Heart right ventricle (tissue), 16 donors: ENCODE measurements at regions not wholly inside any gene's neighbourhood (a gene's known extent, or its start where the extent isn't known, plus 50 kb on each side); places are given as distances from the start of the nearest gene placed in this dataset.

Experiments used
- ATAC-seq, 8 donors: fragments of 200-7000 bp; cut with Tn5 transposase; one replicate each; pipeline ENCODE4 v1.9.1; 2020; ENCODE audit warnings: mild to moderate bottlenecking in 8 of 8, moderate library complexity in 8 of 8, moderate number of reproducible peaks in 1 of 8
- DNase-seq, 2 donors: peaks; one replicate each; pipeline ENCODE4 v3.0.0-alpha.2; 2020
- H3K27ac ChIP-seq, 10 donors: fragments of 200-600 bp; sonication (generic) in 2 of 10; one replicate each; pipeline versions ENCODE4 v1.5.0 to v1.8.0; 2020 to 2022; ENCODE audit warnings: mild to moderate bottlenecking in 3 of 10
- H3K27me3 ChIP-seq, 7 donors: fragments of 200-600 bp; one replicate each; pipeline ENCODE4 v1.8.0; 2021 to 2022; ENCODE audit warnings: mild to moderate bottlenecking in 2 of 7
- H3K36me3 ChIP-seq, 9 donors: fragments of 200-600 bp; sonication (generic) in 1 of 9; one replicate each; pipeline versions ENCODE4 v1.5.0 to v1.8.0; 2020 to 2022; ENCODE audit warnings: mild to moderate bottlenecking in 2 of 9
- H3K4me1 ChIP-seq, 9 donors: fragments of 200-600 bp; sonication (generic) in 1 of 9; one replicate each; pipeline versions ENCODE4 v1.5.0 to v1.8.0; 2020 to 2022; ENCODE audit warnings: mild to moderate bottlenecking in 4 of 9
- H3K4me3 ChIP-seq, 10 donors: fragments of 200-600 bp; sonication (generic) in 2 of 10; one replicate each; pipeline versions ENCODE4 v1.5.0 to v1.8.0; 2020 to 2022; ENCODE audit warnings: mild to moderate bottlenecking in 7 of 10, moderate library complexity in 2 of 10
- H3K9me3 ChIP-seq, 11 donors: fragments of 200-600 bp in 10 of 11; sonication (generic) in 2 of 11; one replicate each; pipeline versions ENCODE4 v1.5.0 to v1.8.0; 2013 to 2022; ENCODE audit warnings: mild to moderate bottlenecking in 2 of 11, control low read depth in 1 of 11, moderate library complexity in 1 of 11
- WGBS, 2 donors: extraction: QIAGEN DNeasy Blood & Tissue Kit; methylation state at CpG; one replicate each; pipeline ENCODE4 v1.1.7; 2013; ENCODE audit warnings: inconsistent platforms in 1 of 2; 5-methylcytosine and 5-hydroxymethylcytosine counted together
- intact Hi-C, 10 donors: fragments of 100-400 bp; cut with DNase I; formaldehyde crosslinking; loops; one replicate each; pipeline versions ENCODE4 v1.11.1 to v1.14.2; 2022
- TF ChIP-seq, protein P1 (sequence below), 9 donors: fragments of 200-600 bp; sonication (generic) in 2 of 9; IDR thresholded peaks; one replicate each; pipeline versions ENCODE4 v1.5.0 to v1.8.0; 2021 to 2022; ENCODE audit warnings: antibody characterized with exemption in 9 of 9, mild to moderate bottlenecking in 5 of 9, moderate library complexity in 1 of 9
- donor health status: Arrhythmogenic right ventricular cardiomyopathy.
- donor health status: ischemic (EF 13 %, LVEDD 7.1; RV severe dilation, severe dysfunction).
- donor health status: healthy with polysubstance abuse.
- donor health status: DM: no; HTN: yes; CAD: no.
- donor health status: DM: no; HTN: no; CAD: no.
- donor health status: ischemic (EF 25% LVEDD 6.9; RV normal size, moderate dysfunction).
- donor health status: ischemic (EF 25% LVEDD 5.7; RV mildly dilated, moderate dysfunction).
- donor health status: healthy.
- donor health status: DM: yes; HTN: yes; CAD: no.
- donor health status: Ischemic cardiomyopathy.
- donor health status: ischemic (EF 35%, LVEDD 5.7; RV mildly dilated, moderate dysfunction).
- donor health status: nonischemic (EF 11% LVEDD 7.7; RV severe dilation, severe dysfunction).
- donor health status: DM: yes; HTN: yes; CAD: no.
- donor health status: PGD.
- donor health status: ischemic (EF 29% LVEDD 5.4; RV normal size, mild dysfunction).
- donor health status: nonischemic (EF 23%, LVEDD 6.1; RV moderate dilation, normal function).

DNA sequence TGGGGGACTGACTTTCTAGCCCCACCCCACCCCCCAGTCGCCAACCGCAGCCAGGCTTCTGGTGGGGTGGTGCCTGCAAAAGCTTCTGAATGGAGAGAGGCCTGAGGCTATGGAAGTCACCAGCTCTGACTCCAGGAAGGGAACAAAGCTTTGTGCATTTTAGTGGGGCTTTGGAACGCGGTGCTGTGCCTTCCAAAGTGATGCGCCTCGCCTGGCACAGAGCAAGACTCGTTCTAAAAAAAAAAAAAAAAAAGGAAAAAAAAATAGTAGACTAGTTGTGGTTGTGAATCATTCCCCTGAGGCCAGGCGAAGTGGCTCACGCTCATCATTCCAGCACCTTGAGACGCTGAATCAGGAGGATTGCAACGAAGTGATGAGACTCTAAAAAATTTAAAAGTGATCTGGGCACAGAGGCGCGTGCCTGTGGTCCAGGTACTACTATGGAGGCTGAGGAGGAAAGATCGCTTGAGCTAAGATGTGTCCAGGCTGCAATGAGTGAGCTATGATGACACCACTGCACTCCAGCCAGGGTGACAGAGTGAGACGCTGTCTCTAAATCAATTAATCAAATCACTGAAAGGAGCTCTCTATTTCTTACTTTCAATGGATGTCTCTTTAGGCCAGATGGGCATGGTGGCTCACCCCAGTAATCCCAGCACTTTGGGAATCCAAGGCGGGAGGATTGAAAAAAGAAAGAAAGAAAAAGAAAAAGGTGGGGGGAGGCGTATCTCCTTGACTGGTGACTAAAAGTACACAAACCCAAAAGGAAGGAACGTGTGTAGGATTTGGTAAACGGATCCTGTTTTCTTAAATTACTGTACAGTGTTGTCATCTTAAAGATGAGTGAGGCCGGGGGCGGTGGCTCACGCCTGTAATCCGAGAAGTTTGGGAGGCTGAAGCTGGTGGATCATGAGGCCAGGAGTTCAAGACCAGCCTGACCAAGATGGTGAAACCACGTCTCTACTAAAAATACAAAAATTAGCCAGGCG is 259.6 kb upstream of the ALG10B start:
- WGBS, 2 donors, result 68 to 74% methylated on average over 25 of the region's 25 CpGs
- Histone ChIP-seq H3K4me1 (no peaks in the 10 kb centered on the region), H3K36me3 (no peaks in the 10 kb centered on the region), H3K27me3 (no peaks in the 10 kb centered on the region), H3K9me3 (peaks cover 0 to 73% (median 0%) of the 10 kb centered on the region in 11 donors), H3K27ac (no peak overlapping the region), H3K4me3 (no peak overlapping the region)
- ATAC-seq (no peak), DNase-seq (no peak)
- intact Hi-C loops, result no loop called here
- TF ChIP-seq, protein P1, sequence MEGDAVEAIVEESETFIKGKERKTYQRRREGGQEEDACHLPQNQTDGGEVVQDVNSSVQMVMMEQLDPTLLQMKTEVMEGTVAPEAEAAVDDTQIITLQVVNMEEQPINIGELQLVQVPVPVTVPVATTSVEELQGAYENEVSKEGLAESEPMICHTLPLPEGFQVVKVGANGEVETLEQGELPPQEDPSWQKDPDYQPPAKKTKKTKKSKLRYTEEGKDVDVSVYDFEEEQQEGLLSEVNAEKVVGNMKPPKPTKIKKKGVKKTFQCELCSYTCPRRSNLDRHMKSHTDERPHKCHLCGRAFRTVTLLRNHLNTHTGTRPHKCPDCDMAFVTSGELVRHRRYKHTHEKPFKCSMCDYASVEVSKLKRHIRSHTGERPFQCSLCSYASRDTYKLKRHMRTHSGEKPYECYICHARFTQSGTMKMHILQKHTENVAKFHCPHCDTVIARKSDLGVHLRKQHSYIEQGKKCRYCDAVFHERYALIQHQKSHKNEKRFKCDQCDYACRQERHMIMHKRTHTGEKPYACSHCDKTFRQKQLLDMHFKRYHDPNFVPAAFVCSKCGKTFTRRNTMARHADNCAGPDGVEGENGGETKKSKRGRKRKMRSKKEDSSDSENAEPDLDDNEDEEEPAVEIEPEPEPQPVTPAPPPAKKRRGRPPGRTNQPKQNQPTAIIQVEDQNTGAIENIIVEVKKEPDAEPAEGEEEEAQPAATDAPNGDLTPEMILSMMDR (IDR thresholded peaks at IDR 0.05), result no peak

DNA sequence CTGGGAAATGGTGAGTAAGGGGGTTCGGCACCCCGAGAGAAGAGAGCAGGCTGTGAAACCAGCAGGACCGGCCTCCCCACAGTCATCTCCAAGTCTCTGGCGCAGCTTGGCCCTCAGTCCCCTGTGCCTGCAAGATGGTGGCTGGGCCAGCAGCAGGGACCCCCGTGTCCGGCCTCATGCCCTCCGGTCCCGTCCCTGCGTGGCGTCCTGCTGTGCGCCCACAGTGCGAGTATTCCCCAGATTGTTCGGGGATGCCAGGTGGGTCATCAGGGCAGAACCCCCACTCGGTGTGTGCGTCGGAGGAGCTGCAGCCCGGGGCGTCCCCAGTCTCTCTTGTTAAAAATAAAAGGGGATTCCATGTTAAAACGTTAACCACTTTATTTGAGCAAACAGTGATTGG is 216.9 kb upstream of the ALG10B start:
- H3K4me1 ChIP-seq, result no peaks in the 10 kb centered on the region
- intact Hi-C loops, result no loop called here
- no peak overlapping the region for H3K27ac ChIP-seq
- ATAC-seq (no peak), DNase-seq (no peak)
- H3K27me3 ChIP-seq, result no peaks in the 10 kb centered on the region
- H3K4me3 ChIP-seq, result no peak overlapping the region
- no peaks in the 10 kb centered on the region for H3K36me3 ChIP-seq
- H3K9me3 ChIP-seq, result peaks cover 0 to 31% (median 0%) of the 10 kb centered on the region in 11 donors
- TF ChIP-seq, protein P1 (IDR thresholded peaks at IDR 0.05), result no peak
- 91 to 92% methylated on average over 19 of the region's 19 CpGs for WGBS, 2 donors

DNA sequence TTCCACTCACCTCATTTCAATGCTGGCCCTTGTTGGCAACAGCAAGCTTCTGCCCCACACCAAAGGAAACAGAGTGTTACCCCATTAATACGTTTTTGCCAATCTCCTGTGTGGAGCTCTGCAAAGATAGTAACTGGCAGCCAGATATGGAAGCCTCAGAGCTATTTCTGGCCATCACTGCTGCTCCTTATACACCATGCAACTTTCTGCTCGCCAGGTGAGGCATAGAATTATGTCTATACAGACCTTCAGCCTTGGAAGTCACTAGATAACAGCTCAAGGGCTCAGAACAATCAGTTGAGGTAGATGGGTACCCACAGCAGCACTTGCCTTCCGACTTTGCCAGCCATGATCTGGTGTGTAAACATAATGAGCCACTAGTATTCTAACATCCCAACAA is 214.8 kb upstream of the ALG10B start:
- ATAC-seq (no peak), DNase-seq (no peak)
- WGBS, 2 donors, result 11 to 15% methylated on average over 3 of the region's 3 CpGs
- no peak overlapping the region for H3K4me3 ChIP-seq
- no peaks in the 10 kb centered on the region for H3K36me3 ChIP-seq
- no peaks in the 10 kb centered on the region for H3K27me3 ChIP-seq
- no peak overlapping the region for H3K27ac ChIP-seq
- intact Hi-C loops, result no loop called here
- TF ChIP-seq, protein P1 (IDR thresholded peaks at IDR 0.05), result no peak
- H3K4me1 ChIP-seq, result no peaks in the 10 kb centered on the region
- H3K9me3 ChIP-seq, result peaks cover 0 to 26% (median 0%) of the 10 kb centered on the region in 11 donors

DNA sequence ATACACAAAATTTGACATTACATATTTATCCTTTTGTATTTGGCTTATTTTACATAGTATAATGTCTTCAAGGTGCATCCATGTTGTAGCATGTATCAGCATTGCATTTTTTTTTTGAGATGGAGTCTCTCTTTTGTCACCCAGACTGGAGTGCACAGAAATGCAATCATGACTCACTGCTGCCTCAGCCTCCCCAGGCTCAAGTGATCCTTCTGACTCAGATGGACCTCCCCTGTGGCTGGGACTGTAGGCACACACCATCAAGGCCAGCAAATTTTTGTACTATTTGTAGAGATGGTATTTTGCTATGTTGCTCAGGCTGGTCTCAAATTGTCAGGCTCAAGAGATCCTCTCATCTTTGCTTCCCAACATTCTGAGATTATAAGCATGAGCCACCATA is 214.4 kb upstream of the ALG10B start:
- Histone ChIP-seq H3K4me1 (no peaks in the 10 kb centered on the region), H3K27ac (no peak overlapping the region), H3K9me3 (peaks cover 0 to 26% (median 0%) of the 10 kb centered on the region in 11 donors), H3K4me3 (no peak overlapping the region), H3K36me3 (no peaks in the 10 kb centered on the region), H3K27me3 (no peaks in the 10 kb centered on the region)
- TF ChIP-seq, protein P1 (IDR thresholded peaks at IDR 0.05), result no peak
- intact Hi-C loops, result no loop called here
- ATAC-seq (no peak), DNase-seq (no peak)
